ENCODE measurements at regions not wholly inside any gene's neighbourhood (a gene's known extent, or its start where the extent isn't known, plus 50 kb on each side); places are given as distances from the start of the nearest gene placed in this dataset.

DNA sequence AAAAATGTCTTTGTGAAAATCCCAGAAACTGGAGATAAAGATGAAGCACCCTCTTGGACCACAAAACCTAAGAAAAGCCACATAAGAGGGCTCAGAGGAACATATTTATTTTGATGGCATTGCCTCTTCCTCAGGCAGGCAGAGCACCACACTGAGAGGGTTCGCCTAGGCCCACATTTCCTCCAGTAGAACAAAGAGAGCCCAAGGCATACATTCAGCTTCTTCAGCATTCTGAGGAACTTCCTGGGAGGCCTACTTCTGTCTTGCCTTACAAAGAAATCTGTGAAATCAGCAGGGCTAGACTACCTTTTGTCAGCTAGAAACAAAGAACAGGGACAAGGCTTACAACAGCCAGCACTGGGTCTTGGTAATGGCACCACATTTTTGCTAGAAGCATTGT is 1325.3 kb downstream of the SI start:
- TF ChIP-seq POLR2A (IDR thresholded peaks at IDR 0.05) (no peak), CTCF (IDR thresholded peaks at IDR 0.05) (no peak), POLR2AphosphoS5 (IDR thresholded peaks at IDR 0.05) (no peak)
